ENCODE measurements at regions not wholly inside any gene's neighbourhood (a gene's known extent, or its start where the extent isn't known, plus 50 kb on each side); places are given as distances from the start of the nearest gene placed in this dataset.
"Not testable (repeated sequence)": the region's sequence is repeated elsewhere in the genome, so short reads cannot be mapped to it uniquely, and the experiment has no call there.

DNA sequence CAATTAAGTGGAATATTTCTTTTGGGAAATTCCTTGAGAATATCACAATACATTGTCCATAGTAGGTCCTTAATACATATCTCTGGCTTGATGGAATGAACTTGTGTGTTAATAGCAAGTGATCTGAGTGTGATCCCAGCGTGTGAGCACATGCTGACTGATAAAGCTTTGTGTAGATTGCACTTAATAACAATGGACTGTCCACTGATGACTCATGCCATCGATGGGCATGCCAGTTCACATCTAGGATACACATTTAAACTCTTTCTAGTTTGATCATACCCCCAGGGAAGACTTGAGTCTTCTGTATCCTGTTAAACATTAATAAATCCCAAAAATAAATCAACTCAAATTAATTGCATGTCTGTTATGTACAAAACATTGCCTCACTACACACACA lies 454.3 kb upstream of the SPTLC3 start:
- no peak for DNase-seq

DNA sequence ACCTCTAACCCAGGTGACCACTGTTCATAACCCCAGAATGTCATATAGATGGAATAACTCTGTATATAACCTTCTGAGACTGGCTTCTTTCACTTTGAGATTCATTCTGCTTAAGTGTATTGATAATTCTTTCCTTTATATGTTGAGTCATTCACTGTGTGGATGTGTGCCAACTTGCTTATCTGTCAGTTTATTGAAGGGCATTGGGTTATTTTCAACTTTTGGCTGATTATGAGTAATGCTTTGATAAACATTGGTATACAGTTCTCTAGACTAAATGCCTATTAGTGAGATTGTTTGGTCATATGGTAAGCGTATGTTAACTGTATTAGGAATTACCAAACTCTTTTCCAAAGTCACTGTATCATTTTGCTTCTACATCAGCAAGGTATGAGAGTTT lies 453.4 kb upstream of the SPTLC3 start:
- no peaks in the 10 kb centered on the region for H3K4me1 Mint-ChIP-seq (ENCODE audit: low read depth, unreplicated experiment)
- H3K4me3 Mint-ChIP-seq (ENCODE audit: unreplicated experiment) = no peak overlapping the region
- no peaks in the 10 kb centered on the region for H3K9me3 Mint-ChIP-seq (ENCODE audit: unreplicated experiment)
- H3K27me3 Mint-ChIP-seq (ENCODE audit: unreplicated experiment) = no peaks in the 10 kb centered on the region
- no peak for DNase-seq
- no peak overlapping the region for H3K27ac Mint-ChIP-seq (ENCODE audit: unreplicated experiment)
- TF ChIP-seq, protein P1, sequence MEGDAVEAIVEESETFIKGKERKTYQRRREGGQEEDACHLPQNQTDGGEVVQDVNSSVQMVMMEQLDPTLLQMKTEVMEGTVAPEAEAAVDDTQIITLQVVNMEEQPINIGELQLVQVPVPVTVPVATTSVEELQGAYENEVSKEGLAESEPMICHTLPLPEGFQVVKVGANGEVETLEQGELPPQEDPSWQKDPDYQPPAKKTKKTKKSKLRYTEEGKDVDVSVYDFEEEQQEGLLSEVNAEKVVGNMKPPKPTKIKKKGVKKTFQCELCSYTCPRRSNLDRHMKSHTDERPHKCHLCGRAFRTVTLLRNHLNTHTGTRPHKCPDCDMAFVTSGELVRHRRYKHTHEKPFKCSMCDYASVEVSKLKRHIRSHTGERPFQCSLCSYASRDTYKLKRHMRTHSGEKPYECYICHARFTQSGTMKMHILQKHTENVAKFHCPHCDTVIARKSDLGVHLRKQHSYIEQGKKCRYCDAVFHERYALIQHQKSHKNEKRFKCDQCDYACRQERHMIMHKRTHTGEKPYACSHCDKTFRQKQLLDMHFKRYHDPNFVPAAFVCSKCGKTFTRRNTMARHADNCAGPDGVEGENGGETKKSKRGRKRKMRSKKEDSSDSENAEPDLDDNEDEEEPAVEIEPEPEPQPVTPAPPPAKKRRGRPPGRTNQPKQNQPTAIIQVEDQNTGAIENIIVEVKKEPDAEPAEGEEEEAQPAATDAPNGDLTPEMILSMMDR (IDR thresholded peaks at IDR 0.05; ENCODE audit: partially characterized antibody, unreplicated experiment) = no peak
- H3K36me3 Mint-ChIP-seq (ENCODE audit: unreplicated experiment) = no peaks in the 10 kb centered on the region

More for the DNA sequence above, 454.3 kb upstream of the SPTLC3 start:
- TF ChIP-seq, protein P1 (IDR thresholded peaks at IDR 0.05; ENCODE audit: partially characterized antibody, unreplicated experiment) = no peak
- Mint-ChIP-seq H3K27ac (ENCODE audit: unreplicated experiment) (no peak overlapping the region), H3K9me3 (ENCODE audit: unreplicated experiment) (no peaks in the 10 kb centered on the region), H3K4me3 (ENCODE audit: unreplicated experiment) (no peak overlapping the region), H3K27me3 (ENCODE audit: unreplicated experiment) (no peaks in the 10 kb centered on the region), H3K36me3 (ENCODE audit: unreplicated experiment) (no peaks in the 10 kb centered on the region), H3K4me1 (ENCODE audit: low read depth, unreplicated experiment) (no peaks in the 10 kb centered on the region)

DNA sequence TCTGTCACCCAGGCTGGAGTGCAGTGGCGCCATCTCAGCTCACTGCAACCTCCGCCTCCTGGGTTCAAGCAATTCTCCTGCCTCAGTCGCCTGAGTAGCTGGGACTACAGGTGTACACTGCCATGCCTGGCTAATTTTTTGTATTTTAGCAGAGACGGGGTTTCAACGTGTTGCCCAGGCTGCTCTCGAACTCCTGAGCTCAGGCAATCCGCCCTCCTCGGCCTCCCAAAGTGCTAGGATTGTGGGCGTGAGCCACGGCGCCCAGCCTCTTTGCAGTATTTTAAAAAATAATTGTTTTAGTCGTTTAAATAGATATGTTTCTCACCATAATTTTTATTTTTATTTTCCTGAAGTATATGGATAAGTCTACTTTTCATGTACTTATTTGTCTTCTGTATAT lies 452.9 kb upstream of the SPTLC3 start:
- H3K9me3 Mint-ChIP-seq (ENCODE audit: unreplicated experiment); H3K4me1 Mint-ChIP-seq (ENCODE audit: low read depth, unreplicated experiment); H3K27ac Mint-ChIP-seq (ENCODE audit: unreplicated experiment): not testable (repeated sequence)

DNA sequence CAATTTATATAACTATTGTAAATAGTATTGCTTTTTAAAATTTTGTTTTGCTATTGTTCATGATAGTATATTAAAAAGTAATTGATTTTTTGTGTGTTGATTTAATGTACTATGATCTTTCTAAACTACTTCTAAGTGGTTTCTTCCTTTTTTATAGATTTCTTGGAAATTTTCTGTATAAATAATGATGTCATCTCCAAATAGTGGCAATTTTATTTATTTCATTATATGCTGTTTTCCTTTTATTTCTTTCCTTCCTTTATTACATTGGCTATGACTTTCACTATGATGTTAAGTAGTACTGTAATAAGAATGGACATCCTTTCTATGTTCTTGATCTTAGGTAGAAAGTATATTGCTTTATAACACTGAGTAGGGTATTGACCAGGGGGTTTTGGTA lies 451.5 kb upstream of the SPTLC3 start:
- H3K4me3 Mint-ChIP-seq (ENCODE audit: unreplicated experiment) = no peak overlapping the region
- no peak for DNase-seq
- H3K9me3 Mint-ChIP-seq (ENCODE audit: unreplicated experiment) = peaks cover 3% of the 10 kb centered on the region
- no peak overlapping the region for H3K27ac Mint-ChIP-seq (ENCODE audit: unreplicated experiment)
- no peaks in the 10 kb centered on the region for H3K36me3 Mint-ChIP-seq (ENCODE audit: unreplicated experiment)
- no peaks in the 10 kb centered on the region for H3K27me3 Mint-ChIP-seq (ENCODE audit: unreplicated experiment)
- no peaks in the 10 kb centered on the region for H3K4me1 Mint-ChIP-seq (ENCODE audit: low read depth, unreplicated experiment)
- TF ChIP-seq, protein P1 (IDR thresholded peaks at IDR 0.05; ENCODE audit: partially characterized antibody, unreplicated experiment) = no peak

More for the DNA sequence above, 452.9 kb upstream of the SPTLC3 start:
- not testable (repeated sequence) for H3K36me3 Mint-ChIP-seq (ENCODE audit: unreplicated experiment); DNase-seq; H3K27me3 Mint-ChIP-seq (ENCODE audit: unreplicated experiment); H3K4me3 Mint-ChIP-seq (ENCODE audit: unreplicated experiment)

DNA sequence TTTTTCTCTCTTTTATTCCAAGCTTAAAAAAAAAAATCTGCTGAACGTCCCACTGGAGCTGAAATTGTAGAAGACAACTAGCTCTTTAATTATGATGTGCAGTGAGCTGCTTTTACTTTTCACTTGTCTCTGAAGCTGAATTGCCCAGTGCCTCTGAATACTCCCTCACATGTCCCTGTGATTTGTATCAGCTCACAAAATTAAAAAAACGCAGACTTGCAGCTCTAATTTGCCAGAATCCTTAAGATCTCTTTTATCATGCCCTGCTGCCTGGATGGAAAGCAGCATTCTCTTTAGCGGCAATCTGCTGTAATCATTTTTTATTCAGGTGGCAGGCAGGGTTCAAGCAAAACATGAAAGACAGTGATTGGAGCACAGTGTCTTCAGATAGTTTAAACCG lies 443.8 kb upstream of the SPTLC3 start:
- Mint-ChIP-seq H3K36me3 (ENCODE audit: unreplicated experiment) (no peaks in the 10 kb centered on the region), H3K27ac (ENCODE audit: unreplicated experiment) (no peak overlapping the region), H3K4me3 (ENCODE audit: unreplicated experiment) (no peak overlapping the region), H3K9me3 (ENCODE audit: unreplicated experiment) (peaks cover 3% of the 10 kb centered on the region), H3K27me3 (ENCODE audit: unreplicated experiment) (peaks cover 1% of the 10 kb centered on the region), H3K4me1 (ENCODE audit: low read depth, unreplicated experiment) (no peaks in the 10 kb centered on the region)
- no peak for DNase-seq
- TF ChIP-seq, protein P1 (IDR thresholded peaks at IDR 0.05; ENCODE audit: partially characterized antibody, unreplicated experiment) = no peak

DNA sequence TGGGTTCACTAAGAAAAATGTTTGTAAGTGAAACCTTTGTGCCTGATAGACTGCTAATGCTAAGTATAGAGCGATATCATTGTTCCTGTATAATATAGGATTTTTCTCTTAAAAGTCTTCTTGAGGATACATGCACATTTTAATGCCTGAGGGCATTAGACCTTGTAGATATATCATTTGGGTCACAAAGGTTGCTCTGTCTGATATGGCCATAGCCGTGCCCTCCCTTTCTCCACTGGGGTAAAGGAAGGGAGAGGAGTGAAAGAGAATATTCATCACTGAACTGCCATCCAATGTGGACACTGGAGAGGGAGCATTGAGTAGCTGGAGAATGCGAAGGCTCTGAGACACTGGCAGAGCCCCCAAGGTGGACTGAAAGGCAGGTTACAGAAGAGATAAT lies 442.2 kb upstream of the SPTLC3 start:
- TF ChIP-seq, protein P1 (IDR thresholded peaks at IDR 0.05; ENCODE audit: partially characterized antibody, unreplicated experiment) = no peak
- H3K9me3 Mint-ChIP-seq (ENCODE audit: unreplicated experiment) = peaks cover 3% of the 10 kb centered on the region
- H3K27me3 Mint-ChIP-seq (ENCODE audit: unreplicated experiment) = peaks cover 1% of the 10 kb centered on the region
- DNase-seq = no peak
- H3K27ac Mint-ChIP-seq (ENCODE audit: unreplicated experiment) = no peak overlapping the region
- no peaks in the 10 kb centered on the region for H3K36me3 Mint-ChIP-seq (ENCODE audit: unreplicated experiment)
- H3K4me1 Mint-ChIP-seq (ENCODE audit: low read depth, unreplicated experiment) = no peaks in the 10 kb centered on the region
- no peak overlapping the region for H3K4me3 Mint-ChIP-seq (ENCODE audit: unreplicated experiment)
